HG02884 (cell line): ENCODE measurements at regions not wholly inside any gene's neighbourhood (a gene's known extent, or its start where the extent isn't known, plus 50 kb on each side); places are given as distances from the start of the nearest gene placed in this dataset.
"Not testable (repeated sequence)": the region's sequence is repeated elsewhere in the genome, so short reads cannot be mapped to it uniquely, and the experiment has no call there.

Experiments
- ATAC-seq: cut with Tn5 transposase; IDR thresholded peaks from one replicate; pipeline ENCODE4 v1.9.1; 2021; ENCODE audit warnings: mild to moderate bottlenecking, moderate library complexity; ENCODE audit not compliant: unreplicated experiment

DNA sequence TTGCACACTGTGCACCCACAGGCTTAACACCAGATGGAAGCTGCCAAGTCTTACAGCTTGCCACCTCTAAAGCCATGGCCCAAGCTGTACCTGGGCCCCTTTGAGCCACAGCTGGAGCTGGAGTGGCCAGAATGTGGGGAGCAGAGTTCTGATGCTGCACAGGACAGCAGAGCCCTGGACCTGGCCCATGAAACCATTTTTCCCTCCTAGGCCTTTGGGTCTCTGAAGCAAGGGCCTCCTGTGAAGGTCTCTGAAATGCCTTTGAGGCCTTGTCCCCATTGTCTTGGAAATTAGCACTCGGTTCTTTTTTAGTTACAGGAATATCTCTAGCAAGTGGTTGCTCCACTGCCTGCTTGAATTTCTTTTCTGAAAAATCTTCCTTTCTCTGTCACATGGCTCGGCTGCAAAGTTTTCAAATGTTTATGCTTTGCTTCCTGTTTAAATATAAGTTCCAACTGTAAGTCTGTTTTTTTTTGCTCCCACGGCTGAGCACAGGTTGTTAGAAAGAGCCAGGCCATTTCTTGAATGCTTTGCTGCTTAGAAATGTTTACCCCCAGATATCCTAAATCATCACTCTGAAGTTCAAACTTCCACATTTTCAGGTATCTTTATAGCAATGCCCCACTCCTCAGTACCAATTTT lies 156.8 kb upstream of the GORAB start:
- no peak for ATAC-seq

DNA sequence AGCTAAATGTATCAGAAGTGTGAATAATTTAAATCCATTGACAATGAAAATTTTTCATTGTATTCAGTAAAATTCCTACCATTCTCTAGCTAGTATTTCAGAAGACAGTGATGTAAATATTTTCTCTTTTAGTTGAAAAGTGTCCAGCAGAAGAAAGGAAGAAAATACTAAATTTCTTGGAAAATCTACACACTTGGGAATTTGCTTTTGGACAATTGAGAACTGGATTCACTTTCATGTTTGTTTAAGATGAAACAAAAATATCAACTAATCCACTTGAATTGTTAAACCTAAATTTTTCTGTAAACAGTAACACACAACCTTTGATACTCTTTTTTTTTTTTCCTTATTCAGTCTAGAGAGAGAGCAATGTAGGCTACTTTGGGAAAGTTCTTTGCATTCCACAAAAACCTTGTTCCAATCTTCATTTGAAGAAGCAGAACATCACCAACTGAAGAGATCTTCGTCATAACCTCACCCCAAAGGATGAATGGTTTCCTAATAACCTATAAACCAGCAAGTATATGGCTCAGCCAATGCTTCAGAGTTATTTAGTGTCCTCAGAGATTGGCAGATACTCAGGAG lies 155.1 kb upstream of the GORAB start:
- ATAC-seq: no peak

- ATAC-seq: no peak
Observed at GRCh38 chr1:170377440-170377839, 154.5 kb upstream of the GORAB start.

- no peak for ATAC-seq
Observed at GRCh38 chr1:170377896-170378634, 153.9 kb upstream of the GORAB start.

DNA sequence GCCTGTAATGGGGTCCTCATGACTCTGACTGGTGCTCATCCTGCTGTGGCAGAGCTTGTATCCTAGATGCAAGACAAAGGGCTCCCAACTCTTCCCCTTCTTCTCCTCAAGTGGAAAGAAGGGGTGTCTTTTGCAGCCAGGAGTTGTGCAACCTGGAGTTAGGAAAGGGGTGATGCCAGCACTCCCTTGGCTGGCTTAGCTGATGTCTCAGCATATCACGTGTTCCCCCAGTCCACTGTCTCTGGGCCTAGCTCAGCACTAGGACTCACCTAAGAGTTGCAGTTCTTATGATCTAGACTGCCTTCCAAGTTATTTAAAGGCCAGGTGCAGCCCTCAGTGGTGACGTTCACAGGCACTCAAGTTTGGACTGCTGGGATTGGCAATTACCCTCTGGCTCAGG lies 146.2 kb upstream of the GORAB start:
- ATAC-seq: no peak

GRCh38 chr1:170388489-170388888 lies 143.5 kb upstream of the GORAB start:
- ATAC-seq: no peak

DNA sequence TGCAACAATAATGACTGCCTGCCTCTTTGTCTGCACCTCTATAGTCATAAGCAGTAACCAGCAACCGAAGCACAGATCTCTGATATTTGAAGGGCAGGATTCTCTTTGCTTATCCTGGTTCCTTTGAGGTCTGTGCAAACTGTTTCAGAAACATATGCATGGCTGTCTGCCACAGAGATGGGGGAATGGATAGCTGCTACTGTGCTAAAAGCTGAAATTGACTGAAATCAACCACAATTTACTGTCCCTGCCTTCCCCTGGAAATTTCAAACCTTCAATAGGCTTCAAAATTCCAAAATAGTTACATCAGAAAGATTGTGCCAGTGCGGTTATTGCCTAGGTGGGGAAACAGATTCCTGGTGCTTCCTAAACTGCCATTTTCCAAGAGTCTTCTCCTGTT lies 136.8 kb upstream of the GORAB start:
- no peak for ATAC-seq

- no peak for ATAC-seq
Observed at GRCh38 chr1:170397061-170397460, 134.9 kb upstream of the GORAB start.

GRCh38 chr1:170402476-170403311 lies 129.3 kb upstream of the GORAB start:
- no peak for ATAC-seq

GRCh38 chr1:170407138-170407537 lies 124.8 kb upstream of the GORAB start:
- no peak for ATAC-seq

- no peak for ATAC-seq
Observed at GRCh38 chr1:170407581-170407980, 124.4 kb upstream of the GORAB start.

GRCh38 chr1:170410401-170411166 lies 121.4 kb upstream of the GORAB start:
- no peak for ATAC-seq

DNA sequence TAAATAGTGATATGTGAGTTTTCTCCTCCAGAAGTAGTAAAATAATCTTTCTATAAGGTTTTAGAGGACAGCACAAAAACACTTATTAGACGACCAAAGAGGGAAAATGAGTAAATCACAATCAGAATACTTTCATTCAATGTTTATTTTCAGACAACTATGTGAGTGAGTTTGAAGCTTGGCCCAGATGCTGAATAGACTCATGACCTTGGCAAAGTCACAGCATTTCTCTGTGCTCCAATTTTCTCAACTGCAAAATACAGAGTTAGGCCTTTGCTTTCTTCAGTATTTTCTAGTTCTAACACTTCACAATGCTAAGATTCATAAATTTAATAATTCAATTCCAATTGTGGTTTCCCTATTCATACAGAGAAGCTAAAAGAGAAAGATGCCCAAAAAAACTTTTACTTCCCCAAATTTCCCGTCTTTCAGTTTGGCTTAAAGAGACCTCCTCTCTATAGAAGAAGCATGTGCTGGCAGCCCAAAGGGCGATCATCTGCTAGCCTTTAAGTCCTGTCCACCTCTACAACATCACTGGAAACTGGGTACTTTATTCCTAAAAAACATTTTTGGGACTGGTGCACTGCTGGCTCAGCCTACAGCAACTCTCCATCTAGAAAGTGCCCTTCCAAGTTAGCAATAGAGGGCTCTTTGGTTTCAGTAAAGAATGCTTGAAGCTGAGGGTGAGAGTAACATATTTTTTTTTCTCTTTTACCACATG lies 116.8 kb upstream of the GORAB start:
- no peak for ATAC-seq

GRCh38 chr1:170415710-170416372 lies 116.1 kb upstream of the GORAB start:
- no peak for ATAC-seq

GRCh38 chr1:170424346-170424745 lies 107.6 kb upstream of the GORAB start:
- ATAC-seq: no peak

DNA sequence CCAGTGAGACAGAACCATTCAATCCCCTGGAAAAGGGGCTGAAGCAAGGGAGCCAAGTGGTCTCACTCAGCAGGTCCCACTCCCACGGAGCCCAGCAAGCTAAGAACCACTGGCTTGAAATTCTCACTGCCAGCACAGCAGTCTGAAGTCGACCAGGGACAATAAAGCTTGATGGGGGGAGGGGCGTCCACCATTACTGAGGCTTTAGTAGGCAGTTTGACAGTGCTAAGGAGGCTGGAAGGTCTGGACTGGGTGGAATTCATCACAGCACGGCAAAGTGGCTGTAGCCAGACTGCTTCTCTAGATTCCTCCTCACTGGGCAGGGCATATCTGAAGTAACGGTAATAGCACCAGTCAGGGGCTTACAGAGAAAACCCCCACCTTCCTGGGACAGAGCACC lies 105.4 kb upstream of the GORAB start:
- no peak for ATAC-seq

DNA sequence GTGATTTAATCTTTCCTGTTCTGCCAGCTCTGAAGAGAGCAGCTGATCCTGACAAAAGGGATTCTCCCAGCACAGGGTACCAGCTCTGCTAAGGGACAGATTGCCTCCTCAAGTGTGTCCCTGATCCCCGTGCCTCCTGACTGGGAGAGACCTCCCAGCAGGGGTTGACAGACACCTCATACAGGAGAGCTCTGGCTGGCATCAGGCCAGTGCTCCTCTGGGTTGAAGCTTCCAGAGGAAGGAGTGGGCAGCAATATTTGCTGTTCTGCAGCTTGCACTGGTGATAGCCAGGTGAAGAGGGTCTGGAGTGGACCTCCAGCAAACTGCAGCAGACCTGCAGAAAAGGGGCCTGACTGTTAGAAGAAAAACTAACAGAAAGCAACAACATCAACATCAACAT lies 105.0 kb upstream of the GORAB start:
- not testable (repeated sequence) for ATAC-seq

DNA sequence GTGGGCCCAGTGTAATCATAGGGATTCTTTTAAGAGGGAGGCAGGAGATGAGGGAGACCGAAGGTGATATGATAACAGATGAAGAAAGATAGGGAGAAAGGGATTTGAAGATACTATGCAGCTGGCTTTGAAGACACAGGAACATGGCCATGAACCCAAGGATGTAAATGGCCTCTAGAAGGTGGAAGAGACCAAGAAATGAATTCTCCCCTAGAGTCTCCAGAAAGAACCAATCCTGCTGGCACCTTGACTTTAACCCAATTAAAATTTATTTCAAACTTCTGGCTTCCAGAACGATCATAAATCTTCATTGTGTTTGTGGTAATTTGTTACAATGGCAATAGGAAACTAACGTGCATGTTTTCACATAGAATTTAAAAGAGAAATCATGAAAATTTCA lies 95.0 kb upstream of the GORAB start:
- ATAC-seq: no peak

DNA sequence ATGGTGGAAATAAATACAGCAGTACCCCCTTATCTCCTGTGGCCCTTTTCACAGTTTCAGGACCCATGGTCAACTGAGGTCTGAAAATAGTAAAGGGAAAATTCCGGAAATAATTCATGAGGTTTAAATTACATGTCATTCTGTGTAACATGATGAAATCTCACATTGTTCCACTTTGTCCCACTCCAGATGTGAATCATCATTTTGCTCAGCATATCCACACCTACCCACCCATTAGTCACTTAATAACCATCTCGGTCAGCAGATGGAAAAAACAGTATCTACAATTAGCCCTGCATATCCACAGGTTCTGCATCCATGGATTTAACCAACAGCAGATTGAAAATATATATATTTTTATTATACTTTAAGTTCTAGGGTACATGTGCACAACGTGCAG lies 86.9 kb upstream of the GORAB start:
- ATAC-seq: no peak
